ENCODE measurements at regions not wholly inside any gene's neighbourhood (a gene's known extent, or its start where the extent isn't known, plus 50 kb on each side); places are given as distances from the start of the nearest gene placed in this dataset.

DNA sequence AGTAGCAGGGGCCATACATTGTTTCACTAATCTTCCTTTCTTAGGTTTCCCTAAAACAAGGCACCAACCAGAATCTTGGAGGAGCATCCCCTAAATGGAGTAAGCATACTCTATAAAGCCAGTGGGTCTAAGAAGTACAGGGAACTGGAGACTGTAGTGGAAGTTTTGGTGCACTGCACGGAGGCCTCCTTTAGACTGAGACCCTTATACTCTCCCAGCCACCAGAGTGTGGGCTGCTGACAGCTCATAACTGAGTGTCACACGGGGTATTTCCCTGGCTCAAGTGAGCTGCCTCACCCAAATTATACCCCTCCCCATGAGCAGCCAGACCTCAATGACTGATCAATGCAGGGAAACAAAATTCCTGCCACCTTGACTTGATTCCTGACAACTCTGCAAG, 349.5 kb downstream of the NDFIP2 start:
- TF ChIP-seq POLR2A (IDR thresholded peaks at IDR 0.05; ENCODE audit: low read depth, low read length) (no peak), RAD21 (IDR thresholded peaks at IDR 0.05; ENCODE audit: low read length) (no peak), SMC3 (IDR thresholded peaks at IDR 0.05; ENCODE audit: low read depth, low read length) (no peak), RCOR1 (IDR thresholded peaks at IDR 0.05; ENCODE audit: insufficient replicate concordance, low read length) (no peak), FOS (IDR thresholded peaks at IDR 0.05; ENCODE audit: low read depth, low read length) (no peak), RFX5 (IDR thresholded peaks at IDR 0.05; ENCODE audit: low read depth, low read length) (no peak), ELK1 (IDR thresholded peaks at IDR 0.05; ENCODE audit: borderline replicate concordance, low read depth, low read length) (no peak), MAFK (IDR thresholded peaks at IDR 0.05; ENCODE audit: low read depth, low read length) (no peak), CHD1 (IDR thresholded peaks at IDR 0.05; ENCODE audit: low read depth, low read length) (no peak), BHLHE40 (IDR thresholded peaks at IDR 0.05; ENCODE audit: low read depth, low read length) (no peak), MAZ (IDR thresholded peaks at IDR 0.05; ENCODE audit: borderline replicate concordance, low read depth, low read length) (no peak), USF2 (IDR thresholded peaks at IDR 0.05; ENCODE audit: low read depth, low read length) (no peak), NFE2L2 (IDR thresholded peaks at IDR 0.05; ENCODE audit: low read depth, low read length) (no peak), MXI1 (IDR thresholded peaks at IDR 0.05; ENCODE audit: borderline replicate concordance, low read depth, low read length) (no peak), CEBPB (IDR thresholded peaks at IDR 0.05; ENCODE audit: low read depth, low read length) (no peak)
- TF ChIP-seq, protein P1, sequence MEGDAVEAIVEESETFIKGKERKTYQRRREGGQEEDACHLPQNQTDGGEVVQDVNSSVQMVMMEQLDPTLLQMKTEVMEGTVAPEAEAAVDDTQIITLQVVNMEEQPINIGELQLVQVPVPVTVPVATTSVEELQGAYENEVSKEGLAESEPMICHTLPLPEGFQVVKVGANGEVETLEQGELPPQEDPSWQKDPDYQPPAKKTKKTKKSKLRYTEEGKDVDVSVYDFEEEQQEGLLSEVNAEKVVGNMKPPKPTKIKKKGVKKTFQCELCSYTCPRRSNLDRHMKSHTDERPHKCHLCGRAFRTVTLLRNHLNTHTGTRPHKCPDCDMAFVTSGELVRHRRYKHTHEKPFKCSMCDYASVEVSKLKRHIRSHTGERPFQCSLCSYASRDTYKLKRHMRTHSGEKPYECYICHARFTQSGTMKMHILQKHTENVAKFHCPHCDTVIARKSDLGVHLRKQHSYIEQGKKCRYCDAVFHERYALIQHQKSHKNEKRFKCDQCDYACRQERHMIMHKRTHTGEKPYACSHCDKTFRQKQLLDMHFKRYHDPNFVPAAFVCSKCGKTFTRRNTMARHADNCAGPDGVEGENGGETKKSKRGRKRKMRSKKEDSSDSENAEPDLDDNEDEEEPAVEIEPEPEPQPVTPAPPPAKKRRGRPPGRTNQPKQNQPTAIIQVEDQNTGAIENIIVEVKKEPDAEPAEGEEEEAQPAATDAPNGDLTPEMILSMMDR (conservative IDR thresholded peaks at IDR 0.05; ENCODE audit: low read depth, low read length) = no peak
- no peak overlapping the region for H4K91ac ChIP-seq (ENCODE audit: insufficient read depth, low read depth, low read length)
- H3K9me1 ChIP-seq (ENCODE audit: insufficient read depth, low read length) = no peaks in the 10 kb centered on the region
- in situ Hi-C loops (cut with MboI; ENCODE audit: low sequenced_read_pairs) = no loop called here
- H2BK5ac ChIP-seq (ENCODE audit: low read depth, low read length, poor library complexity, severe bottlenecking) = no peak overlapping the region
- no peak overlapping the region for H3K23ac ChIP-seq (ENCODE audit: low read depth, low read length)
- H3K4me3 ChIP-seq (ENCODE audit: insufficient read depth, low read depth, low read length) = no peak overlapping the region
- no peak for ATAC-seq (ENCODE audit: low read depth)
- no peak overlapping the region; the same call in 1 of the 2 replicates for H3K14ac ChIP-seq (replicated peaks; ENCODE audit: low read depth, low read length)
- no peak overlapping the region for H3K56ac ChIP-seq (ENCODE audit: extremely low read depth, insufficient read depth, low read length)
- no CpG with 5 or more reads among the region's 2 CpGs for WGBS, 2 experiments (ENCODE audit: extremely low coverage in 2 of 2, insufficient read length in 1 of 2)
- ChIA-PET POLR2A (ENCODE audit: unreplicated experiment) (no interaction called here), CTCF (no interaction called here)
- H3K9me3 ChIP-seq (ENCODE audit: control insufficient read depth, insufficient read depth, low read length) = no peaks in the 10 kb centered on the region
- H2BK120ac ChIP-seq (ENCODE audit: low read depth, low read length) = no peak overlapping the region
- no peak overlapping the region for H2BK15ac ChIP-seq (ENCODE audit: low read depth, low read length)
- H2AFZ ChIP-seq (replicated peaks; ENCODE audit: low read length, poor library complexity) = no peak overlapping the region
- no peak overlapping the region for H2BK20ac ChIP-seq (ENCODE audit: low read depth, low read length)
- no peaks in the 10 kb centered on the region for H3K79me1 ChIP-seq (ENCODE audit: low read depth in 1 of 2, low read length in 2 of 2)
- dilution Hi-C loops (cut with HindIII; ENCODE audit: low sequenced_read_pairs, unreplicated experiment) = no loop called here
- no peak overlapping the region for H3K18ac ChIP-seq (ENCODE audit: low read depth, low read length)
- H3K36me3 ChIP-seq (ENCODE audit: control insufficient read depth, insufficient read depth, low read length) = no peaks in the 10 kb centered on the region
- H2AK5ac ChIP-seq (ENCODE audit: low read depth, low read length) = no peak overlapping the region
- no peak for DNase-seq
- no peak overlapping the region for H3K4me2 ChIP-seq (ENCODE audit: low read depth, low read length)
- intact Hi-C loops (cut with micrococcal nuclease) = no loop called here
- H2AK9ac ChIP-seq (replicated peaks; ENCODE audit: low read depth, low read length, poor library complexity) = no peak overlapping the region
- H4K20me1 ChIP-seq (ENCODE audit: insufficient read depth, low read length) = no peaks in the 10 kb centered on the region
- H3K4me1 ChIP-seq (ENCODE audit: control insufficient read depth, insufficient read depth, low read length) = peaks cover 2% of the 10 kb centered on the region; the same call in 1 of the 2 replicates
- H3K27ac ChIP-seq (ENCODE audit: insufficient read depth, low read length) = no peak overlapping the region
- no peak overlapping the region for H3K4ac ChIP-seq (ENCODE audit: low read depth, low read length)
- no peak overlapping the region for H4K8ac ChIP-seq (ENCODE audit: low read depth in 2 of 2, low read length in 2 of 2)
- BruUV-seq (replicated peaks) = no TSS peak
- H4K5ac ChIP-seq (ENCODE audit: low read depth, low read length) = no peak overlapping the region
- no peaks in the 10 kb centered on the region for H3K27me3 ChIP-seq (ENCODE audit: control insufficient read depth, insufficient read depth, low read length)
- no peak overlapping the region for H3K9ac ChIP-seq (ENCODE audit: low read depth, low read length)

Measured in IMR-90 (cell line).